CD14-positive monocyte (primary cell): ENCODE measurements at regions not wholly inside any gene's neighbourhood (a gene's known extent, or its start where the extent isn't known, plus 50 kb on each side); places are given as distances from the start of the nearest gene placed in this dataset.

Source experiments
- DNase-seq, 3 donors: peaks; one replicate each; pipeline ENCODE4 v3.0.0-alpha.2; 2011 to 2022
- H2AFZ ChIP-seq: 2 replicates; pipeline ENCODE4 v1.6.0; 2012; ENCODE audit warnings: mild to moderate bottlenecking, low read depth, low read length, inconsistent platforms; ENCODE audit not compliant: insufficient read depth, poor library complexity, severe bottlenecking
- H3K27ac ChIP-seq, 2 donors: 1 replicate in 1 of 2; 2 replicates in 1 of 2; pipeline ENCODE4 v1.5.1; 2012 to 2013; ENCODE audit warnings: low read length in 2 of 2, control low read depth in 1 of 2, inconsistent platforms in 1 of 2, low read depth in 1 of 2, mild to moderate bottlenecking in 1 of 2
- H3K27me3 ChIP-seq, 2 donors: one replicate each; pipeline versions ENCODE4 v1.6.0 to v1.6.1; 2011 to 2013; ENCODE audit warnings: low read length in 2 of 2; ENCODE audit not compliant: control insufficient read depth in 2 of 2, insufficient read depth in 2 of 2
- H3K36me3 ChIP-seq, 2 donors: replicated peaks in 1 of 2; 1 replicate in 1 of 2; 2 replicates in 1 of 2; pipeline versions ENCODE4 v1.5.1 to v1.6.1; 2012 to 2013; ENCODE audit warnings: low read length in 2 of 2, control low read depth in 1 of 2, inconsistent platforms in 1 of 2, mild to moderate bottlenecking in 1 of 2; ENCODE audit not compliant: insufficient read depth in 2 of 2, control insufficient read depth in 1 of 2
- H3K4me1 ChIP-seq, 2 donors: 1 replicate in 1 of 2; 2 replicates in 1 of 2; pipeline versions ENCODE4 v1.5.1 to v1.6.1; 2012 to 2013; ENCODE audit warnings: low read length in 2 of 2, control low read depth in 1 of 2, inconsistent platforms in 1 of 2, mild to moderate bottlenecking in 1 of 2, moderate library complexity in 1 of 2; ENCODE audit not compliant: insufficient read depth in 2 of 2, control insufficient read depth in 1 of 2
- H3K4me2 ChIP-seq: replicated peaks from 2 replicates; pipeline ENCODE3; 2012; ENCODE audit warnings: low read length, moderate library complexity, mild to moderate bottlenecking; ENCODE audit not compliant: poor library complexity, severe bottlenecking; ENCODE audit errors: extremely low read depth
- H3K4me3 ChIP-seq, 3 experiments: fragments of 200-600 bp in 1 of 3; sonication (generic) in 1 of 3; replicated peaks in 1 of 3; 1 replicate in 2 of 3; 2 replicates in 1 of 3; pipeline ENCODE4 v1.5.1; 2011 to 2013; ENCODE audit warnings: low read length in 3 of 3, mild to moderate bottlenecking in 3 of 3, control low read depth in 2 of 3, low read depth in 2 of 3, inconsistent platforms in 1 of 3, moderate library complexity in 1 of 3
- H3K79me2 ChIP-seq: 2 replicates; pipeline ENCODE4 v1.6.0; 2012; ENCODE audit warnings: mild to moderate bottlenecking, control low read depth, inconsistent platforms, low read length, moderate library complexity; ENCODE audit not compliant: insufficient read depth
- H3K9ac ChIP-seq: 2 replicates; pipeline ENCODE4 v1.6.0; 2017; ENCODE audit warnings: low read length, mild to moderate bottlenecking; ENCODE audit not compliant: insufficient read depth, poor library complexity, severe bottlenecking
- H3K9me3 ChIP-seq, 2 donors: replicated peaks in 1 of 2; 1 replicate in 1 of 2; 2 replicates in 1 of 2; pipeline versions ENCODE4 v1.5.1 to v1.6.1; 2012 to 2013; ENCODE audit warnings: low read length in 2 of 2, control low read depth in 1 of 2; ENCODE audit not compliant: control insufficient read depth in 1 of 2, insufficient read depth in 1 of 2
- H4K20me1 ChIP-seq: 2 replicates; pipeline ENCODE4 v1.6.0; 2012; ENCODE audit warnings: mild to moderate bottlenecking, low read length, control low read depth, moderate library complexity; ENCODE audit not compliant: insufficient read depth
- H3K27ac Mint-ChIP-seq, 7 donors: one replicate each; pipeline ENCODE4 v1.8.0; 2020; ENCODE audit warnings: mild to moderate bottlenecking in 7 of 7, mixed read lengths in 7 of 7, moderate library complexity in 6 of 7, inconsistent platforms in 2 of 7
- H3K27me3 Mint-ChIP-seq, 3 donors: one replicate each; pipeline ENCODE4 v1.8.0; 2021 to 2022; ENCODE audit warnings: low read depth in 3 of 3, mild to moderate bottlenecking in 3 of 3, mixed read lengths in 3 of 3, moderate library complexity in 3 of 3, inconsistent platforms in 1 of 3
- H3K36me3 Mint-ChIP-seq, 2 donors: one replicate each; pipeline ENCODE4 v1.8.0; 2020; ENCODE audit warnings: mixed read lengths in 2 of 2, inconsistent platforms in 1 of 2, mild to moderate bottlenecking in 1 of 2
- H3K4me1 Mint-ChIP-seq: one replicate; pipeline ENCODE4 v1.8.0; 2020; ENCODE audit warnings: mild to moderate bottlenecking, mixed read lengths
- H3K4me3 Mint-ChIP-seq, 2 donors: one replicate each; pipeline ENCODE4 v1.8.0; 2020; ENCODE audit warnings: mild to moderate bottlenecking in 2 of 2, mixed read lengths in 2 of 2, moderate library complexity in 1 of 2
- H3K9me3 Mint-ChIP-seq, 7 donors: one replicate each; pipeline ENCODE4 v1.8.0; 2020 to 2022; ENCODE audit warnings: mixed read lengths in 7 of 7, mild to moderate bottlenecking in 6 of 7, moderate library complexity in 6 of 7, inconsistent platforms in 2 of 7
- CTCF ChIP-seq: fragments of 200-600 bp; IDR thresholded peaks from one replicate; pipeline ENCODE4 v1.8.0; 2022; ENCODE audit warnings: antibody characterized with exemption, mild to moderate bottlenecking
- WGBS: methylation state at CpG from one replicate; pipeline ENCODE4 v1.1.5; 2013; ENCODE audit warnings: missing lambda C conversion rate; ENCODE audit not compliant: insufficient coverage; 5-methylcytosine and 5-hydroxymethylcytosine counted together
- intact Hi-C, 2 donors: fragments of 100-400 bp; cut with micrococcal nuclease; formaldehyde crosslinking; loops; one replicate each; pipeline versions ENCODE4 v1.15.0 to v1.15.1; 2023

- no CpG with 5 or more reads among the region's 2 CpGs for WGBS
- H2AFZ ChIP-seq = no peak overlapping the region
- intact Hi-C loops = no loop called here
- H3K4me1 ChIP-seq = no peaks in the 10 kb centered on the region
- no peaks in the 10 kb centered on the region for H3K79me2 ChIP-seq
- H3K27me3 Mint-ChIP-seq = peaks cover 0 to 2% (median 0%) of the 10 kb centered on the region in 3 donors
- H3K27ac ChIP-seq = no peak overlapping the region
- no peak overlapping the region for H3K27ac Mint-ChIP-seq
- H4K20me1 ChIP-seq = no peaks in the 10 kb centered on the region
- TF ChIP-seq CTCF = no peak
- no peak overlapping the region for H3K4me3 ChIP-seq
- H3K36me3 Mint-ChIP-seq = no peaks in the 10 kb centered on the region
- no peak for DNase-seq
- H3K9me3 ChIP-seq = no peaks in the 10 kb centered on the region
- H3K36me3 ChIP-seq = no peaks in the 10 kb centered on the region
- H3K9ac ChIP-seq = no peak overlapping the region
- no peak overlapping the region for H3K4me3 Mint-ChIP-seq
- no peaks in the 10 kb centered on the region for H3K27me3 ChIP-seq
- no peaks in the 10 kb centered on the region for H3K4me1 Mint-ChIP-seq
- H3K9me3 Mint-ChIP-seq = peaks cover 0 to 12% (median 3%) of the 10 kb centered on the region in 7 donors
- H3K4me2 ChIP-seq = no peak overlapping the region
These were observed 77.4 kb upstream of the SLC8A3 start for GRCh38 chr14:70266157-70266556.

GRCh38 chr14:70265422-70265821 lies 76.7 kb upstream of the SLC8A3 start:
- Histone ChIP-seq H2AFZ (no peak overlapping the region), H3K4me2 (no peak overlapping the region), H3K36me3 (no peaks in the 10 kb centered on the region), H3K27me3 (no peaks in the 10 kb centered on the region), H3K9ac (no peak overlapping the region), H3K79me2 (no peaks in the 10 kb centered on the region), H3K4me1 (no peaks in the 10 kb centered on the region), H4K20me1 (no peaks in the 10 kb centered on the region), H3K27ac (no peak overlapping the region), H3K4me3 (no peak overlapping the region), H3K9me3 (no peaks in the 10 kb centered on the region)
- DNase-seq = no peak
- no peak overlapping the region for H3K4me3 Mint-ChIP-seq
- no peak for TF ChIP-seq CTCF
- intact Hi-C loops = no loop called here
- H3K27ac Mint-ChIP-seq = no peak overlapping the region
- no peaks in the 10 kb centered on the region for H3K36me3 Mint-ChIP-seq
- peaks cover 0 to 12% (median 3%) of the 10 kb centered on the region in 7 donors for H3K9me3 Mint-ChIP-seq
- WGBS = 100% methylated on average over 1 of the region's 2 CpGs
- no peaks in the 10 kb centered on the region for H3K4me1 Mint-ChIP-seq
- H3K27me3 Mint-ChIP-seq = peaks cover 0 to 2% (median 0%) of the 10 kb centered on the region in 3 donors
